ENCODE measurements at regions not wholly inside any gene's neighbourhood (a gene's known extent, or its start where the extent isn't known, plus 50 kb on each side); places are given as distances from the start of the nearest gene placed in this dataset.

DNA sequence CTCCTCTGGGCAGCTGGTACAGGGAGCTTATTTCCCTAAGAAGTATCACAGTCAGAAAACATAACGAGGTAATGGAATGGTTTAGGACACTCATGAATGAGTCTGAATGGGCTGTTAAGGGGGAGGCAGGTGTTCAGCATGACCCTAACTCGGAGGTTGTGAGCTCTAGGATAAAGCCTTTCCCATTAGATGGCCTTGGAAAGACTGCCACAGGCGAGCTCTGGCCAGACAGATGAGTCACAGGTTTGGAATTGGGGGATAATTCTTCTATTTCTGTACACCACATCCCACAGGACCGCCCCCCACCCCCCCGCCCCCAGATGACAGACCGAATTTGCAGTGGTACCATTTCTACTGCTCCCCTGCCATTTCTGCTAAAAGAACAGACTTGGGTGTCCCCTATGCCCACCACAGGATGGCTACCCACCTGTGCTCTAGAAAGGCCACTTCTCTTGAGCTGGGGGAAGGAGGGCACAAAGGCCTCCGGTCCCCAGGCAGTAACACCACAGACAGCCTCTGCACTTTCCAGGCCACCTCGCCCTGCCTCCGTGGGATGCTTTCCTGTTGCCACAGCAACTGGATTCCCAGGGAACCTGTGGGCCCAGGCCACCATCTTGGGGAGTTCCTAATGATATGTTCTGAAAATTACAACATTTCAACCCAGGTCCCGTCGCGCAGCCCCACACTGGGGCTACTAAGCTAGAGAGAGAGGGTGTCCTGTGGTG is 76.7 kb downstream of the TRIM29 start:
- no peaks in the 10 kb centered on the region for H3K4me1 ChIP-seq (ENCODE audit: control insufficient read depth in 1 of 2, insufficient read depth in 2 of 2, low read length in 2 of 2)
- no peak overlapping the region for H3K4me3 ChIP-seq (replicated peaks in 1 of 3; ENCODE audit: low read depth in 2 of 3, low read length in 3 of 3)
- no peaks in the 10 kb centered on the region for H3K36me3 ChIP-seq (replicated peaks in 1 of 2; ENCODE audit: control insufficient read depth in 1 of 2, insufficient read depth in 2 of 2, low read length in 2 of 2)
- intact Hi-C loops (cut with micrococcal nuclease), result no loop called here
- H3K27ac ChIP-seq (ENCODE audit: low read depth in 1 of 2, low read length in 2 of 2), result no peak overlapping the region
- no peaks in the 10 kb centered on the region for H3K4me1 Mint-ChIP-seq
- no peak overlapping the region for H3K27ac Mint-ChIP-seq
- H3K9me3 ChIP-seq (replicated peaks in 1 of 2; ENCODE audit: control insufficient read depth in 1 of 2, insufficient read depth in 1 of 2, low read length in 2 of 2), result no peaks in the 10 kb centered on the region
- peaks cover 0 to 3% (median 0%) of the 10 kb centered on the region in 7 donors for H3K9me3 Mint-ChIP-seq
- no peak overlapping the region for H3K9ac ChIP-seq (ENCODE audit: insufficient read depth, low read length, poor library complexity, severe bottlenecking)
- no peak for TF ChIP-seq CTCF (IDR thresholded peaks at IDR 0.05)
- H3K27me3 Mint-ChIP-seq (ENCODE audit: low read depth in 3 of 3), result peaks cover 7 to 19% (median 13%) of the 10 kb centered on the region in 3 donors
- H3K36me3 Mint-ChIP-seq, result no peaks in the 10 kb centered on the region
- H3K79me2 ChIP-seq (ENCODE audit: insufficient read depth, low read length), result no peaks in the 10 kb centered on the region
- DNase-seq, result no peak
- H3K4me3 Mint-ChIP-seq, result no peak overlapping the region
- no peak overlapping the region for H2AFZ ChIP-seq (ENCODE audit: insufficient read depth, low read depth, low read length, poor library complexity, severe bottlenecking)
- WGBS (ENCODE audit: insufficient coverage), result 80% methylated on average over 1 of the region's 12 CpGs
- no peaks in the 10 kb centered on the region for H4K20me1 ChIP-seq (ENCODE audit: insufficient read depth, low read length)
- no peaks in the 10 kb centered on the region for H3K27me3 ChIP-seq (ENCODE audit: control insufficient read depth in 2 of 2, insufficient read depth in 2 of 2, low read length in 2 of 2)
- no peak overlapping the region for H3K4me2 ChIP-seq (replicated peaks; ENCODE audit: extremely low read depth, low read length, poor library complexity, severe bottlenecking)

- no peaks in the 10 kb centered on the region for H3K4me1 Mint-ChIP-seq
- H4K20me1 ChIP-seq (ENCODE audit: insufficient read depth, low read length), result no peaks in the 10 kb centered on the region
- H3K9ac ChIP-seq (ENCODE audit: insufficient read depth, low read length, poor library complexity, severe bottlenecking), result no peak overlapping the region
- peaks cover 7 to 22% (median 14%) of the 10 kb centered on the region in 3 donors for H3K27me3 Mint-ChIP-seq (ENCODE audit: low read depth in 3 of 3)
- no peak overlapping the region for H3K27ac Mint-ChIP-seq
- no peak overlapping the region for H3K4me3 ChIP-seq (replicated peaks in 1 of 3; ENCODE audit: low read depth in 2 of 3, low read length in 3 of 3)
- no peaks in the 10 kb centered on the region for H3K36me3 Mint-ChIP-seq
- no peak overlapping the region for H2AFZ ChIP-seq (ENCODE audit: insufficient read depth, low read depth, low read length, poor library complexity, severe bottlenecking)
- H3K36me3 ChIP-seq (replicated peaks in 1 of 2; ENCODE audit: control insufficient read depth in 1 of 2, insufficient read depth in 2 of 2, low read length in 2 of 2), result no peaks in the 10 kb centered on the region
- H3K27ac ChIP-seq (ENCODE audit: low read depth in 1 of 2, low read length in 2 of 2), result no peak overlapping the region
- no peaks in the 10 kb centered on the region for H3K27me3 ChIP-seq (ENCODE audit: control insufficient read depth in 2 of 2, insufficient read depth in 2 of 2, low read length in 2 of 2)
- no peaks in the 10 kb centered on the region for H3K79me2 ChIP-seq (ENCODE audit: insufficient read depth, low read length)
- DNase-seq, result no peak
- TF ChIP-seq CTCF (IDR thresholded peaks at IDR 0.05), result no peak
- 90% methylated on average over 3 of the region's 7 CpGs for WGBS (ENCODE audit: insufficient coverage)
- intact Hi-C loops (cut with micrococcal nuclease), result no loop called here
- no peaks in the 10 kb centered on the region for H3K4me1 ChIP-seq (ENCODE audit: control insufficient read depth in 1 of 2, insufficient read depth in 2 of 2, low read length in 2 of 2)
- H3K9me3 Mint-ChIP-seq, result peaks cover 0 to 3% (median 0%) of the 10 kb centered on the region in 7 donors
- H3K4me3 Mint-ChIP-seq, result no peak overlapping the region
- H3K9me3 ChIP-seq (replicated peaks in 1 of 2; ENCODE audit: control insufficient read depth in 1 of 2, insufficient read depth in 1 of 2, low read length in 2 of 2), result no peaks in the 10 kb centered on the region
- no peak overlapping the region for H3K4me2 ChIP-seq (replicated peaks; ENCODE audit: extremely low read depth, low read length, poor library complexity, severe bottlenecking)
Observed at GRCh38 chr11:120060512-120060911, 77.4 kb downstream of the TRIM29 start.
